Ishikawa (cell line): ENCODE measurements at regions not wholly inside any gene's neighbourhood (a gene's known extent, or its start where the extent isn't known, plus 50 kb on each side); places are given as distances from the start of the nearest gene placed in this dataset.

Experiments used
- CEBPB ChIP-seq: IDR thresholded peaks from 2 replicates; pipeline ENCODE4 v1.6.1; 2012
- CREB1 ChIP-seq: IDR thresholded peaks from 2 replicates; pipeline ENCODE4 v1.6.1; 2012; ENCODE audit warnings: low read depth
- EGR1 ChIP-seq: IDR thresholded peaks from 2 replicates; pipeline ENCODE4 v1.6.1; 2012
- EP300 ChIP-seq: IDR thresholded peaks from 2 replicates; pipeline ENCODE4 v1.6.1; 2012; ENCODE audit warnings: borderline replicate concordance
- RAD21 ChIP-seq: IDR thresholded peaks from 2 replicates; pipeline ENCODE4 v1.6.1; 2012; ENCODE audit warnings: low read depth
- TAF1 ChIP-seq: IDR thresholded peaks from 2 replicates; pipeline ENCODE4 v1.6.1; 2012; ENCODE audit warnings: low read depth, mild to moderate bottlenecking
- YY1 ChIP-seq: IDR thresholded peaks from 2 replicates; pipeline ENCODE4 v1.6.1; 2012; ENCODE audit warnings: low read depth
- TF ChIP-seq, protein P1 (sequence below): IDR thresholded peaks from 2 replicates; pipeline ENCODE4 v1.6.1; 2012; ENCODE audit warnings: low read depth, mild to moderate bottlenecking
- TF ChIP-seq, protein P2 (sequence below): IDR thresholded peaks from 2 replicates; pipeline ENCODE4 v1.6.1; 2012
- TF ChIP-seq, protein P3 (sequence below): IDR thresholded peaks from 2 replicates; pipeline ENCODE4 v1.6.1; 2012

DNA sequence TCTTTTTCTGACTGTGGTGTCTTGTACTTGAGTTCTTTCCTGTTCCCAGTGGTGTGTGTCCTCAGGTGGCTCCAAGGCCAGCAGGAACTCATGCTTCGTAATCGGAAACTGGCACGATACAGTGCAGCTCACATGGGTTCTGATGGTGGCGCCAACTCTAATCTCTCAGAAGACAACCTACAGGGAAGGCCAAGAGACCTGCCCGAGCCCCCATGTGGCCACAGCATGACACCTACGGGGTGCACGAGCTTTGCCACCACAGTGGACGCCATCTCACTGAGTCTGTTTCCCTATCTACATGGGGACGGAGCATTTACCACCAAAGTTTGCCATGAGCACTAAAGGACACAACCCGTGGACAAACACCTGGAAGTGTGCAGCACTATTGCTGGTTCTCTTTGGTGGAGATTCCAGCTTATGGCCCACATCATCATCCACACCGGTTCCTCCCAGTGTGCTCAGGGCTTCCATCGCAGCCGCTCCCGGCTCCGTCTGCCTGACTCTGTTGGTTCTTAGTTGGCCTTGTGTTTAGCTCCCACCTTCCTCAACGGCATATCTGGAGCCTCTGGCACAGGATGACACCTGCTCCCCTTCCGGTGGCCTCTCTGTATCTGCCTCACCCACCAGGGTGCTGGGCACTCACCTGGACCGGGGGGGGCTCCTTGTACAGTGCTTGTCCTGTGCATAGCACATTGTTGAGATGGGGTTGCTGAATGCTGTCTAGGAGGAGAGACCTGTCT lies 586.6 kb upstream of the MKI67 start:
- TF ChIP-seq TAF1 = no peak
- no peak for TF ChIP-seq CEBPB
- TF ChIP-seq RAD21 = no peak
- TF ChIP-seq, protein P1, sequence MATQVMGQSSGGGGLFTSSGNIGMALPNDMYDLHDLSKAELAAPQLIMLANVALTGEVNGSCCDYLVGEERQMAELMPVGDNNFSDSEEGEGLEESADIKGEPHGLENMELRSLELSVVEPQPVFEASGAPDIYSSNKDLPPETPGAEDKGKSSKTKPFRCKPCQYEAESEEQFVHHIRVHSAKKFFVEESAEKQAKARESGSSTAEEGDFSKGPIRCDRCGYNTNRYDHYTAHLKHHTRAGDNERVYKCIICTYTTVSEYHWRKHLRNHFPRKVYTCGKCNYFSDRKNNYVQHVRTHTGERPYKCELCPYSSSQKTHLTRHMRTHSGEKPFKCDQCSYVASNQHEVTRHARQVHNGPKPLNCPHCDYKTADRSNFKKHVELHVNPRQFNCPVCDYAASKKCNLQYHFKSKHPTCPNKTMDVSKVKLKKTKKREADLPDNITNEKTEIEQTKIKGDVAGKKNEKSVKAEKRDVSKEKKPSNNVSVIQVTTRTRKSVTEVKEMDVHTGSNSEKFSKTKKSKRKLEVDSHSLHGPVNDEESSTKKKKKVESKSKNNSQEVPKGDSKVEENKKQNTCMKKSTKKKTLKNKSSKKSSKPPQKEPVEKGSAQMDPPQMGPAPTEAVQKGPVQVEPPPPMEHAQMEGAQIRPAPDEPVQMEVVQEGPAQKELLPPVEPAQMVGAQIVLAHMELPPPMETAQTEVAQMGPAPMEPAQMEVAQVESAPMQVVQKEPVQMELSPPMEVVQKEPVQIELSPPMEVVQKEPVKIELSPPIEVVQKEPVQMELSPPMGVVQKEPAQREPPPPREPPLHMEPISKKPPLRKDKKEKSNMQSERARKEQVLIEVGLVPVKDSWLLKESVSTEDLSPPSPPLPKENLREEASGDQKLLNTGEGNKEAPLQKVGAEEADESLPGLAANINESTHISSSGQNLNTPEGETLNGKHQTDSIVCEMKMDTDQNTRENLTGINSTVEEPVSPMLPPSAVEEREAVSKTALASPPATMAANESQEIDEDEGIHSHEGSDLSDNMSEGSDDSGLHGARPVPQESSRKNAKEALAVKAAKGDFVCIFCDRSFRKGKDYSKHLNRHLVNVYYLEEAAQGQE = no peak
- TF ChIP-seq, protein P2, sequence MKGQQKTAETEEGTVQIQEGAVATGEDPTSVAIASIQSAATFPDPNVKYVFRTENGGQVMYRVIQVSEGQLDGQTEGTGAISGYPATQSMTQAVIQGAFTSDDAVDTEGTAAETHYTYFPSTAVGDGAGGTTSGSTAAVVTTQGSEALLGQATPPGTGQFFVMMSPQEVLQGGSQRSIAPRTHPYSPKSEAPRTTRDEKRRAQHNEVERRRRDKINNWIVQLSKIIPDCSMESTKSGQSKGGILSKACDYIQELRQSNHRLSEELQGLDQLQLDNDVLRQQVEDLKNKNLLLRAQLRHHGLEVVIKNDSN = no peak
- TF ChIP-seq EGR1 = no peak
- TF ChIP-seq EP300 = no peak
- no peak for TF ChIP-seq YY1
- no peak for TF ChIP-seq CREB1
- TF ChIP-seq, protein P3, sequence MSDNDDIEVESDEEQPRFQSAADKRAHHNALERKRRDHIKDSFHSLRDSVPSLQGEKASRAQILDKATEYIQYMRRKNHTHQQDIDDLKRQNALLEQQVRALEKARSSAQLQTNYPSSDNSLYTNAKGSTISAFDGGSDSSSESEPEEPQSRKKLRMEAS = no peak
